ENCODE measurements at regions not wholly inside any gene's neighbourhood (a gene's known extent, or its start where the extent isn't known, plus 50 kb on each side); places are given as distances from the start of the nearest gene placed in this dataset.

- Histone ChIP-seq H3K4me3 (no peak overlapping the region), H3K36me3 (ENCODE audit: control insufficient read depth in 2 of 2, insufficient read depth in 2 of 2, low read length in 1 of 2) (no peaks in the 10 kb centered on the region), H3K27ac (ENCODE audit: control insufficient read depth, insufficient read depth) (no peak overlapping the region), H3K27me3 (replicated peaks in 1 of 2; ENCODE audit: control insufficient read depth in 2 of 2, insufficient read depth in 2 of 2, low read length in 1 of 2) (no peaks in the 10 kb centered on the region), H3K4me1 (ENCODE audit: control insufficient read depth, insufficient read depth, low read length) (no peaks in the 10 kb centered on the region), H3K4me2 (ENCODE audit: control insufficient read depth, insufficient read depth) (no peak overlapping the region), H2AFZ (ENCODE audit: control insufficient read depth, low read depth, low read length) (no peak overlapping the region), H3K79me2 (ENCODE audit: control insufficient read depth, insufficient read depth, low read length) (no peaks in the 10 kb centered on the region), H3K9ac (ENCODE audit: control insufficient read depth, insufficient read depth, low read length) (no peak overlapping the region), H4K20me1 (ENCODE audit: control insufficient read depth, insufficient read depth) (no peaks in the 10 kb centered on the region), H3K9me3 (replicated peaks; ENCODE audit: control insufficient read depth, insufficient read depth, low read length) (no peaks in the 10 kb centered on the region)
- FAIRE-seq (no peak), DNase-seq (ENCODE audit: low read depth, low spot score) (no peak), ATAC-seq (no peak)
- intact Hi-C loops (cut with micrococcal nuclease; ENCODE audit: unreplicated experiment): no loop called here
- BruUV-seq (replicated peaks): no TSS peak
- ChIA-PET RAD21 (ENCODE audit: unreplicated experiment) (no interaction called here), SMC1A (ENCODE audit: uncharacterized antibody, unreplicated experiment) (no interaction called here), POLR2A (no interaction called here), CTCF (interaction anchor here (0.6 kb wide), 1 partner anchor 521 kb away, joined by 3 read pairs; no protein-coding TSS in a partner anchor)
- TF ChIP-seq ZZZ3 (IDR thresholded peaks at IDR 0.05; ENCODE audit: control insufficient read depth, insufficient read length, low read depth): no peak
- TF ChIP-seq ESRRA (IDR thresholded peaks at IDR 0.05; ENCODE audit: low read length): no peak
- no peak for TF ChIP-seq IRF5 (IDR thresholded peaks at IDR 0.05; ENCODE audit: borderline replicate concordance)
- TF ChIP-seq CEBPZ (IDR thresholded peaks at IDR 0.05; ENCODE audit: low read depth, low read length): no peak
- in situ Hi-C loops (cut with MboI): no loop called here
- WGBS (ENCODE audit: insufficient coverage, insufficient replicate concordance, low lambda C conversion rate, missing lambda C conversion rate): 3% methylated on average over 2 of the region's 2 CpGs
These were observed 256.6 kb upstream of the SMIM30 start for GRCh38 chr7:113374955-113375354.
